LNCAP (cell line): ENCODE measurements at regions not wholly inside any gene's neighbourhood (a gene's known extent, or its start where the extent isn't known, plus 50 kb on each side); places are given as distances from the start of the nearest gene placed in this dataset.
A peak's percentile ranks its signal among the peaks of the same experiment; 100 is the strongest.

Experiments
- CTCF ChIP-seq: fragments of 450-650 bp; IDR thresholded peaks from 2 replicates; pipeline ENCODE4 v1.5.1; 2017; ENCODE audit warnings: mild to moderate bottlenecking

DNA sequence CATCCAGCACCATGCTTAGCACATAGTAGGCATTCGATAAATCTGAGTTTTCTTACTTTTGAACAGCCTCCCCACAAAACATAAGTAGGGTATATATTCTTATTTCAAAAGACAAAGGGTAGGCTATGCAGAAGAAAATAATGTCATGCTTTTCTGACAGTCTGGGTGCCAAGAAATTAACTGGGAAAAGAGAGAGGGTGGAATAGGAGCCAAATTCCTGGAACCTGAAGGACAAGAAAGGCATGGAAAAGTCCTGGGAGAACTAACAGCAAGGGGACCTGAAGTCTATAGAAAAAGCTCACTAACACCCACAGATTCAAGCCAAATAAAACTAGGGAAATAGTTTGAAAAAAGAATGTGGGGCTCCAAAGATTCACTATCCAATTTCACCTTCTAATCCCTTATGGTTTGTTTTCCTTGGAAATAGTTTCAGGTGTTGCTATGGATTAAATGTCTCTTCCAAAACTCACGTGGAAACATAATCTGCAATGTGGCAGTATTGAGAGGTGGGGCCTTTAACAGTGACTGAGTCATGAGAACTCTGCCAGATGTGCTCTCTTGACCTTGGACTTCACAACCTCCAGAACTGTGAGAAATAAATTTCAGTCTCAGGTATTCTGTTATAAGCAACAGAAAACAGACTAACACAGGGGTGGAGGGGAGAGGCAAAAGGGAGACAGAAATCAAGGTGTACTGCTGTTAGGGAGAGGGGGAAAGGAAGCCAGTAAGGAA, 173.3 kb upstream of the ARHGEF9 start:
- TF ChIP-seq CTCF: no peak

GRCh38 chrX:63935835-63936234, 150.8 kb upstream of the ARHGEF9 start:
- TF ChIP-seq CTCF: no peak

DNA sequence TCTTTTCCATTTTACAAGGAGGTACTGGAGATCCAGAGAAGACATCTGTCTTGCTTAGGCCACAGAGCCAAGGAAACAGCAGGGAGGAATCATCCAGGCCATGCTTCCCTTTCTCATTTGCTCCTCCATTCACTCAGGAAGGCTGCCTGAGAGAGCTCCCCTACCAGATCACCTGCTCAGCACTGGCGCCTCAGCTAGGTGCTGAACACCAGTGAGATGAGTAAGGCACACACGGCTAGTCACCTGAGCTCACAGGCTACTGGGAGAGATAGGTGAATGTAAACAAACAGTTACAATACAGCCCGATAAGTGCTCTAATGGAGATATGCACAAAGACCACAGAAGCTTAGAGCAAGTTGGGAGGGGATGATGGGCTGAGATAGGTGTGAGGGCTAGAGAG, 149.8 kb upstream of the ARHGEF9 start:
- TF ChIP-seq CTCF: no peak

GRCh38 chrX:63934160-63934559, 149.1 kb upstream of the ARHGEF9 start:
- no peak for TF ChIP-seq CTCF

DNA sequence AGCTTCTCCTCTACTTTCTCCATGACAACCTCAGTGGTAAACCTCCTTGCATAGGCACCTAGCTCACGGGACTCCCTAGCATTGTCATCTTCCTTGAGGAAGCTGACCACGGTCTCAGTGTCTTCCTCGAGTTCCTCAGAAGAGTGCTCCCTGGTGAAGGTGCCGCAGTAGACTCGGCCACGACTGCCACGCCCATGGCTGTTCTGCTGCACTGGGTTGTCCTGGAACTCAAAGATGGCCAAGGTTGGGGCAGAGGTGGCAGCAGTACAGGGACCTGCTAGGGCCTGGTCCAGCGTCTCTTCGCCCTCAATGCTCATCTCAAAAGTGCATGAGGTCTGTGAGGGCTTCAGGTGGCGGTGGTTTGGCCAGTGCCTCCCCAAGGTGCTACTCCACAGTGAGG, 147.9 kb upstream of the ARHGEF9 start:
- TF ChIP-seq CTCF: no peak

DNA sequence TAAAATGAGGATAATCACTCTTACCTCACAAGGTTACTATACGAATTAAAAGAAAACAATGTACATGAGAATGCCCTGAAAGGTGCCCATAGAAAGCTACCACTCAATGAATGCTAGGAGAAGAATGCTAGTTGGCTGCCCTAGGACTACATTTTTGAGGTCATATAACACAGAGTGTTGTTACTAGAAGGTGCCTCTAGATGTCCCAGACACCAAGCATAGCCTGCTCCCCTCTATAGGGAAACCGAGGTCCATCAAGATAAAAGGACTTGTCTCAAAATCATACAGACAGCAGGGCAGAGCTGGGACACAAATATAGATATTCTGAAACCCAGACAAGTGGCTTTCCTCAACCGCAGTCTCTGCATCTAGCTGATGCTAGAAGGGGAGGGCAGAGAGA, 147.0 kb upstream of the ARHGEF9 start:
- no peak for TF ChIP-seq CTCF

DNA sequence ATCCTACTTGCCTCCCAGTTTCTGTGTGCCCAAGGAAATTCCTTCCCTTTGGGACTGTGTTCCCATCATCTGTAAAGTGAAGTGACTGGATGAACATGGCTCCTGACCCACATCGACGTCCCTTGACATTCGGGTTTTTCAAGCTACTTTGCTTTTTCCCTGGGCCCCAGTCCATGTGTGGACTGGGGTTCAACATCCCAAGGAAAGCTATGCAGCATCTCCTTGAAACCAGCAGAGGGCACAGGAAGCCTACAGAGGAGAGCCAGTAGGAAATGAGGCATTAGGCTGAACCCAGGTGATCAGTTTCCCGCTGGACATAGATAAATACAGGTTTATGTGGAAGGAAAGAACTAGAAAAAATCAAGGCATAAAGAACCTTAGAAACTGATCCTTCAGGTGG, 145.1 kb upstream of the ARHGEF9 start:
- TF ChIP-seq CTCF: 0 out of 2 replicates have a peak, but pooled peaks have one; percentile 25

DNA sequence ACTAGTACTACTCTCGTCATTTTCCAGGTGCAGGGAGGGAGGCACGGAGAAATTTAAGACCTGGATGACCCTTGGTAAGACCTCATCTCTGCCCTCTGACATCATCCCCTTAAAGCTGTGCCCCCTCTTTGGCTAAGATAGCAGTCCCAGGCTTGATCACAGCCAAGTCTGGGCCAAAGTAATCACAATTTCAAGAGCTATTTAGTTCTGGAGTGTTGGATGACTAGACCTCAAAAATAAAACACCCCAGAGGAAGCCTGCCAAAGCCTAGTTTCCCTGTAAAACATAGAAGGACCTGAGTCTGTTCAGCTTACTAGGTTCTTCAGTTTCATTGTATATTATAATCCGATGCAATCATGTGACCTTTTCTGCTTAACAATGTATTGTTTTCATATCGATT, 144.6 kb upstream of the ARHGEF9 start:
- TF ChIP-seq CTCF: no peak
